Trophoblast cell (in vitro differentiated cells and primary cell): ENCODE measurements at regions not wholly inside any gene's neighbourhood (a gene's known extent, or its start where the extent isn't known, plus 50 kb on each side); places are given as distances from the start of the nearest gene placed in this dataset.
"Not testable (repeated sequence)": the region's sequence is repeated elsewhere in the genome, so short reads cannot be mapped to it uniquely, and the experiment has no call there.

Experiments
- DNase-seq, 2 donors: peaks; one replicate each; pipeline ENCODE4 v3.0.0-alpha.2; 2016
- H2AFZ ChIP-seq: 2 replicates; pipeline ENCODE4 v1.6.1; 2013; ENCODE audit warnings: low read length, moderate library complexity, mild to moderate bottlenecking; ENCODE audit not compliant: insufficient read depth, poor library complexity
- H2AK5ac ChIP-seq: 2 replicates; pipeline ENCODE4 v1.6.1; 2013; ENCODE audit warnings: mild to moderate bottlenecking, low read length
- H2BK120ac ChIP-seq: 2 replicates; pipeline ENCODE4 v1.6.1; 2013; ENCODE audit warnings: low read length, mild to moderate bottlenecking, moderate library complexity; ENCODE audit not compliant: insufficient read depth, poor library complexity
- H2BK12ac ChIP-seq: 2 replicates; pipeline ENCODE4 v1.6.1; 2013; ENCODE audit warnings: mild to moderate bottlenecking, low read length, moderate library complexity
- H2BK5ac ChIP-seq: 2 replicates; pipeline ENCODE4 v1.6.1; 2013; ENCODE audit warnings: low read length, low read depth, moderate library complexity, mild to moderate bottlenecking; ENCODE audit not compliant: poor library complexity
- H3K14ac ChIP-seq: 2 replicates; pipeline ENCODE4 v1.6.1; 2013; ENCODE audit warnings: mild to moderate bottlenecking, low read length
- H3K18ac ChIP-seq: 2 replicates; pipeline ENCODE4 v1.6.1; 2013; ENCODE audit warnings: mild to moderate bottlenecking, low read length
- H3K23ac ChIP-seq: 2 replicates; pipeline ENCODE4 v1.6.1; 2013; ENCODE audit warnings: low read length
- H3K27ac ChIP-seq: 2 replicates; pipeline ENCODE4 v1.5.1; 2013; ENCODE audit warnings: low read depth, mild to moderate bottlenecking, inconsistent platforms, low read length, moderate library complexity
- H3K27me3 ChIP-seq: 2 replicates; pipeline ENCODE4 v1.6.1; 2013; ENCODE audit warnings: inconsistent platforms, mild to moderate bottlenecking, low read length, moderate library complexity; ENCODE audit not compliant: insufficient read depth
- H3K36me3 ChIP-seq, 2 experiments: 1 replicate in 1 of 2; 2 replicates in 1 of 2; pipeline ENCODE4 v1.6.1; 2013; ENCODE audit warnings: low read length in 2 of 2, mild to moderate bottlenecking in 2 of 2, moderate library complexity in 1 of 2; ENCODE audit not compliant: insufficient read depth in 2 of 2, control insufficient read depth in 1 of 2
- H3K4ac ChIP-seq: 2 replicates; pipeline ENCODE4 v1.6.1; 2013; ENCODE audit warnings: low read depth, mild to moderate bottlenecking, low read length, moderate library complexity
- H3K4me1 ChIP-seq, 2 experiments: 1 replicate in 1 of 2; 2 replicates in 1 of 2; pipeline ENCODE4 v1.6.1; 2013; ENCODE audit warnings: low read length in 2 of 2, mild to moderate bottlenecking in 2 of 2, moderate library complexity in 1 of 2; ENCODE audit not compliant: insufficient read depth in 2 of 2, control insufficient read depth in 1 of 2
- H3K4me2 ChIP-seq: 2 replicates; pipeline ENCODE4 v1.6.1; 2013; ENCODE audit warnings: inconsistent platforms, mild to moderate bottlenecking, low read length, moderate library complexity
- H3K4me3 ChIP-seq: 2 replicates; pipeline ENCODE4 v1.5.1; 2013; ENCODE audit warnings: mild to moderate bottlenecking, low read depth, low read length, inconsistent platforms
- H3K79me1 ChIP-seq: one replicate; pipeline ENCODE4 v1.6.1; 2013; ENCODE audit warnings: low read length
- H3K79me2 ChIP-seq: 2 replicates; pipeline ENCODE4 v1.6.1; 2013; ENCODE audit warnings: low read length, mild to moderate bottlenecking; ENCODE audit not compliant: control insufficient read depth, insufficient read depth, poor library complexity
- H3K9ac ChIP-seq: 2 replicates; pipeline ENCODE4 v1.6.1; 2013; ENCODE audit warnings: mild to moderate bottlenecking, low read length
- H3K9me3 ChIP-seq: 2 replicates; pipeline ENCODE4 v1.6.1; 2013; ENCODE audit warnings: low read depth, mild to moderate bottlenecking, control low read depth, inconsistent platforms, low read length; ENCODE audit not compliant: insufficient read depth
- H4K12ac ChIP-seq: 2 replicates; pipeline ENCODE4 v1.6.1; 2013; ENCODE audit warnings: low read depth, mild to moderate bottlenecking, low read length, moderate library complexity
- H4K8ac ChIP-seq: 2 replicates; pipeline ENCODE4 v1.6.1; 2013; ENCODE audit warnings: low read depth, mild to moderate bottlenecking, low read length, moderate library complexity
- H4K91ac ChIP-seq: one replicate; pipeline ENCODE4 v1.6.1; 2013; ENCODE audit warnings: low read depth, mild to moderate bottlenecking, low read length, moderate library complexity
- WGBS: extraction: QIAGEN DNeasy Blood & Tissue Kit; methylation state at CpG from one replicate; pipeline ENCODE4 v1.1.7; 2013; ENCODE audit warnings: missing lambda C conversion rate; ENCODE audit not compliant: insufficient read length, insufficient coverage; ENCODE audit errors: extremely low coverage; 5-methylcytosine and 5-hydroxymethylcytosine counted together

- no peak overlapping the region for H4K8ac ChIP-seq
- no peaks in the 10 kb centered on the region for H3K79me1 ChIP-seq
- no peaks in the 10 kb centered on the region for H3K4me1 ChIP-seq
Measured at GRCh38 chr17:6930749-6931148, 65.1 kb upstream of the ALOX12 start.

GRCh38 chr17:6934544-6934943, 61.3 kb upstream of the ALOX12 start:
- not testable (repeated sequence) for H2BK12ac ChIP-seq, H3K9ac ChIP-seq, H3K18ac ChIP-seq, H4K91ac ChIP-seq, H4K12ac ChIP-seq, H3K9me3 ChIP-seq, H4K8ac ChIP-seq, H3K23ac ChIP-seq, H3K79me2 ChIP-seq, H3K4ac ChIP-seq, H2AFZ ChIP-seq, H2AK5ac ChIP-seq, H3K4me1 ChIP-seq, H2BK120ac ChIP-seq, H2BK5ac ChIP-seq, H3K14ac ChIP-seq, H3K27me3 ChIP-seq, H3K4me2 ChIP-seq, H3K36me3 ChIP-seq, H3K79me1 ChIP-seq, DNase-seq, H3K27ac ChIP-seq, H3K4me3 ChIP-seq
- no CpG with 5 or more reads among the region's 2 CpGs for WGBS

More at GRCh38 chr17:6930749-6931148, 65.1 kb upstream of the ALOX12 start:
- Histone ChIP-seq H2BK12ac (no peak overlapping the region), H3K14ac (no peak overlapping the region), H3K4ac (no peak overlapping the region), H4K12ac (no peak overlapping the region), H4K91ac (no peak overlapping the region), H3K9me3 (no peaks in the 10 kb centered on the region), H2AK5ac (no peak overlapping the region), H3K9ac (no peak overlapping the region), H2AFZ (no peak overlapping the region), H3K4me2 (no peak overlapping the region), H3K27ac (no peak overlapping the region), H3K36me3 (no peaks in the 10 kb centered on the region), H2BK5ac (no peak overlapping the region), H3K79me2 (no peaks in the 10 kb centered on the region), H3K18ac (no peak overlapping the region), H2BK120ac (no peak overlapping the region), H3K4me3 (no peak overlapping the region), H3K23ac (no peak overlapping the region), H3K27me3 (no peaks in the 10 kb centered on the region)
- no peak for DNase-seq

GRCh38 chr17:6936370-6937028, 59.4 kb upstream of the ALOX12 start:
- Histone ChIP-seq H3K23ac (no peak overlapping the region), H2BK5ac (no peak overlapping the region), H3K18ac (no peak overlapping the region), H3K27me3 (no peaks in the 10 kb centered on the region), H2AK5ac (no peak overlapping the region), H3K79me2 (no peaks in the 10 kb centered on the region), H4K8ac (no peak overlapping the region), H3K4me3 (no peak overlapping the region), H3K9me3 (no peaks in the 10 kb centered on the region), H3K27ac (no peak overlapping the region), H3K36me3 (no peaks in the 10 kb centered on the region), H2BK120ac (no peak overlapping the region), H4K91ac (no peak overlapping the region), H3K4me1 (no peaks in the 10 kb centered on the region), H3K4ac (no peak overlapping the region), H3K79me1 (no peaks in the 10 kb centered on the region), H2AFZ (no peak overlapping the region), H3K9ac (no peak overlapping the region), H3K4me2 (no peak overlapping the region), H2BK12ac (no peak overlapping the region), H4K12ac (no peak overlapping the region), H3K14ac (no peak overlapping the region)
- WGBS: no CpG with 5 or more reads among the region's 8 CpGs
- peak in 1 of 2 donors; percentile 11 for DNase-seq

GRCh38 chr17:6938637-6939036, 57.2 kb upstream of the ALOX12 start:
- no peak for DNase-seq
- Histone ChIP-seq H3K14ac (no peak overlapping the region), H2BK5ac (no peak overlapping the region), H4K12ac (no peak overlapping the region), H3K36me3 (no peaks in the 10 kb centered on the region), H4K8ac (no peak overlapping the region), H2BK12ac (no peak overlapping the region), H4K91ac (no peak overlapping the region), H3K18ac (no peak overlapping the region), H3K4me1 (no peaks in the 10 kb centered on the region), H2AK5ac (no peak overlapping the region), H2AFZ (no peak overlapping the region), H3K79me1 (no peaks in the 10 kb centered on the region), H3K27me3 (no peaks in the 10 kb centered on the region), H3K4ac (no peak overlapping the region), H3K79me2 (no peaks in the 10 kb centered on the region), H3K27ac (no peak overlapping the region), H3K4me2 (no peak overlapping the region), H3K9ac (no peak overlapping the region), H3K23ac (no peak overlapping the region), H3K9me3 (no peaks in the 10 kb centered on the region), H3K4me3 (no peak overlapping the region), H2BK120ac (no peak overlapping the region)
- WGBS: no CpG with 5 or more reads among the region's 3 CpGs
